NCI-H510A (cell line): ENCODE measurements at regions not wholly inside any gene's neighbourhood (a gene's known extent, or its start where the extent isn't known, plus 50 kb on each side); places are given as distances from the start of the nearest gene placed in this dataset.
"Not testable (repeated sequence)": the region's sequence is repeated elsewhere in the genome, so short reads cannot be mapped to it uniquely, and the experiment has no call there.

Experiments used
- DNase-seq: peaks from one replicate; lab custom pipeline; 2025; lab: John Stamatoyannopoulos, UW

DNA sequence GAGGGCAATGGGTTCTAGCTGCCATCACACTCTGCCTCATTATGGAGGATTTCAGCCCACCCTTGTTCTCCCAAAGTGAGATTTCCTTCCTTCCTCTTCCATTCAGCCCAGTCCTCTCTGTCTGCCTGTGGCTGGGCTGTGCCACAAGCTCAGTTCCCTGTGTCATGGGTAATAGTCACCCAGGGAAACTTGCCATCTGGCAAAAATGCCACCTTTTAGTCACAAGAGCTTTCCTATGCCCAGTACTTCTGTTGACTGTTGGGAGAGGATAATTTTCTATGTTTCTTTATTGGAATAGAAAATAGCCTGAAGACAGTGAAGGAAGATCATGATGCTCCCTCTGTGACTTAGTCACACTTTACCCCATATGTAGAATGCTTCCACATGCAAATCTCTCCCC is 71.4 kb downstream of the TLR4 start:
- DNase-seq, result no peak

GRCh38 chr9:117777823-117778222 is 73.6 kb downstream of the TLR4 start:
- DNase-seq, result no peak

DNA sequence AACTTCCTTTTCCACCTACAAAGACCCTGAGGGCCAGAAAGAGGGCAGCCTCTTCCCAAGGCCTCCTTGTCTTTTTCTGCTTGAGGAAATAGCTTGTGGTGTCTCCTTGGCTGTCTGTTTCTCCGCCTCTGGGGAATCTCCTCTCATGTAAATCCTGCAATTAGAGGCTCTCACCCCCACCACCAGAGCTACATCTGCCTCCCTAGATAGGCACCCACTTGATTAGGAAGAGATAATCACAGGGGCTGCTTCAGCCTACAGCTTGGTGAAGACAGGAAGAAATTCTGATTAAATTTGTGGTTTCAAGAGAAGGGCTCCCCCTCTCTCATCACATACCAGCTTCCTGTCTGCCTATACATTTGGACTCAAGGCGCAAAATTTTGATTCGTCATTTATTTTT is 75.6 kb downstream of the TLR4 start:
- DNase-seq, result no peak

GRCh38 chr9:117782931-117783788 is 79.0 kb downstream of the TLR4 start:
- peak; percentile 36 for DNase-seq

GRCh38 chr9:117783828-117784227 is 79.6 kb downstream of the TLR4 start:
- no peak for DNase-seq

- no peak for DNase-seq
Observed at GRCh38 chr9:117784996-117785395, 80.8 kb downstream of the TLR4 start.

DNA sequence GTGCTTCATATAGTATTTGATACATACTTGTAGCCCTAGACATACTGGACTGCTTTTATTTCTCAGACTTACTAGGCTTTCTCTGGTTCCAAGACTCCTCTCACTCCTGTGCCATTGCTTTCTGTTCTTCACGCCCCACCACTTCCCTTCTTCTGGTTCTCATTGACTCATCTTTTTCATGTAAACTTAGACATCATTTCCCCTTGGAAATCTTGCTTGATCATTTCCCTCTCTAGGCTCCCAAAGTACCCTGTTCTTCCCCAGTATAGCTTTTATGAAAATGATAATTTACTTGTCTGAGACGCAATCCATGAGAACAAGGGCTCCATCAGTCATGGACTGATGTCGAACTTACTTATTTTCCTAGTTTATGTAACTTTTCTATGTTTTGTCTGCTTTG is 83.5 kb downstream of the TLR4 start:
- no peak for DNase-seq

- DNase-seq, result no peak
Observed at GRCh38 chr9:117795271-117795670, 91.1 kb downstream of the TLR4 start.

GRCh38 chr9:117796681-117797080 is 92.5 kb downstream of the TLR4 start:
- no peak for DNase-seq

GRCh38 chr9:117800389-117800788 is 96.2 kb downstream of the TLR4 start:
- DNase-seq, result no peak

- DNase-seq, result no peak
Observed at GRCh38 chr9:117809751-117810150, 105.5 kb downstream of the TLR4 start.

DNA sequence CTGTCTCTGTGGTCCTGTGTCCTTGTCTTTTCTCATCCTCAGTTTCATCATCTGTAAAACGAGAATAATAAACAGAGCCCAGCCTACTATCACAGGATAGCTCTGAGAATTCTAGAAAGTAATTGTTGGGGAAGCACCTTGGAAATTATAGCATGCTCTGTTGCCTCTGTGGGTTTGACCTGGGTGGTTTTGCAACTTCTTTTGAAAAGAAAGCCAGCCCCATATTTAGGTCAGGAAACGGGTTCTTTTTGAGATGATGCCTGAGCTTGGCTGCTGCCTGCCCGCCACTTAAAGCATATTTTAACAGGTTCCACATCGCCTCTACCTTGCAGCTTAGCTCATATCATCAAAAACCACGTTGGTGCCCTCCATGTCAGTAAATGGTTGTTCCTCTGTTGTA is 111.1 kb downstream of the TLR4 start:
- no peak for DNase-seq

- DNase-seq, result no peak
Observed at GRCh38 chr9:117815948-117816347, 111.7 kb downstream of the TLR4 start.

DNA sequence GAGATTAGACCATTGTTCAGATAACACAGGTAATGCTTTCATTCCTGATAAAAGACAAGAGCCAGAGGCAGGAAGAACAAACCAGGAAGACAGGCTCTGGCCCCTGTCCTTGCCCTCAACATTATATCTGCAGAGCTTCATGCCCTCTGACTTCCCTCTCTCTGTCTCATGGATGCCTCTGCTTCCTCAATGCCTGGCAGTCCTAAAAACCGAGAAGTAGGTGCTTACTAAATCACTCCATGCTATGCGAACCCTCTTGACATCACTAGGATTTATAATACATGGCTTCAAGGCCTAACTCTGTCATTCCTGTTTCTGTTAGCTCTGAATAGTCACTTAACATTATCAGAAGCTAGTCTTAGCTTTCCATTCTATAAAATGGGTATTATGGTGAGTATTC is 117.8 kb downstream of the TLR4 start:
- DNase-seq, result no peak

DNA sequence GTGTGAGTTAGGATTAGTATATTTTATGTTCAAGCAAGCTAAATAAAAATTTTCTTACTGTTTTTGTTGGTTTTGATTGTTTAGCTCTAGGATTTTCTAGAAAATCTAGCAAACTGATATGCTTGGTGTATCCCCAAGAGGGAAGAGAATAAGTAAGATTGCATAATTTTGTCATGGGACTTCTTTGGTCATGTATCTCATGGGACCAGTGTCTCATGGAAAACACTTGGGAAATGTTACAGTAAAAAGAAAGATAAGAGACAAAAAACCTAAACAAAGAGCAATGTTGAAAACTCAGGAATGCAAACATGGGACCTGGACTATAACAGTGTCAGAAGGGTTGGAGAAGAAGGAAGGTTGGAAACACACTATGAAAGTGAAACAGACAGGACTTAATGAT is 119.4 kb downstream of the TLR4 start:
- no peak for DNase-seq

- DNase-seq, result no peak
Observed at GRCh38 chr9:117825609-117826347, 121.6 kb downstream of the TLR4 start.

GRCh38 chr9:117826837-117827236 is 122.6 kb downstream of the TLR4 start:
- no peak for DNase-seq

GRCh38 chr9:117827456-117827855 is 123.3 kb downstream of the TLR4 start:
- DNase-seq, result no peak

- no peak for DNase-seq
Observed at GRCh38 chr9:117828466-117828865, 124.3 kb downstream of the TLR4 start.

- DNase-seq, result no peak
Observed at GRCh38 chr9:117835798-117836197, 131.6 kb downstream of the TLR4 start.

DNA sequence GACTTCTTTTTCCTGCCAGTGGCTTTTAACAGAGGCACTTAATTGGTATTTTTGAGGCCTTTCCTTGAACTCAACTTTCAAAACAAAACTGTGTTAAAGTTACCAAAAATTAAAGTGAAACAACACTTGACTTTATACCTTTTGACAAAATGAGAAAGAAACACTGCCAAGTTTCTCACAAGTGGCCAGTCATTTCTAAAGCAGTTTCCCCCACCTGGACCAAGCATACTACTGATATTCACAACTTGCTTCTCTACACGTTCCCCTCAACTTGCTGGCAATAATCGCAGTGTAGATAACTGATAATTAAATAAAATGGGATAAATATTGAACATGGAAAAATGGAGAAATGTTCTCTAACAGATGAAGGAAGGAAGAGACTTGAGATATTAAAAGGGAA is 135.7 kb downstream of the TLR4 start:
- DNase-seq, result no peak

GRCh38 chr9:117851836-117852461 is 147.7 kb downstream of the TLR4 start:
- DNase-seq, result not testable (repeated sequence)

GRCh38 chr9:117858561-117858960 is 154.4 kb downstream of the TLR4 start:
- no peak for DNase-seq
